ENCODE measurements at regions not wholly inside any gene's neighbourhood (a gene's known extent, or its start where the extent isn't known, plus 50 kb on each side); places are given as distances from the start of the nearest gene placed in this dataset.

- intact Hi-C loops (cut with micrococcal nuclease), result no loop called here
- no peaks in the 10 kb centered on the region for H3K9me3 ChIP-seq (ENCODE audit: control insufficient read depth in 1 of 2, low read length in 2 of 2)
- no peak overlapping the region for H3K27ac ChIP-seq (ENCODE audit: low read depth, low read length)
- no peaks in the 10 kb centered on the region for H3K36me3 ChIP-seq (ENCODE audit: insufficient read depth, low read length)
- Mint-ChIP-seq H3K9me3 (peaks cover 5 to 33% (median 14%) of the 10 kb centered on the region in 8 donors), H3K36me3 (no peaks in the 10 kb centered on the region), H3K4me3 (no peak overlapping the region), H3K4me1 (no peaks in the 10 kb centered on the region), H3K27me3 (no peaks in the 10 kb centered on the region), H3K27ac (no peak overlapping the region)
- ChIA-PET CTCF (ENCODE audit: partially characterized antibody) (no interaction called here), POLR2A (ENCODE audit: partially characterized antibody) (no interaction called here)
- no peaks in the 10 kb centered on the region for H3K27me3 ChIP-seq (ENCODE audit: insufficient read depth, low read length)
- no peak for DNase-seq
- H3K4me1 ChIP-seq (ENCODE audit: insufficient read depth, low read length), result no peaks in the 10 kb centered on the region
- no peak overlapping the region for H3K4me3 ChIP-seq (ENCODE audit: low read length in 2 of 2)
Measured at GRCh38 chr9:82524407-82524806, 535.8 kb downstream of the SPATA31D1 start.

GRCh38 chr9:82526577-82526976 is 536.4 kb downstream of the RASEF start:
- DNase-seq, result no peak
- Mint-ChIP-seq H3K36me3 (no peaks in the 10 kb centered on the region), H3K4me1 (no peaks in the 10 kb centered on the region), H3K27me3 (no peaks in the 10 kb centered on the region), H3K9me3 (peaks cover 5 to 32% (median 13%) of the 10 kb centered on the region in 8 donors), H3K27ac (no peak overlapping the region), H3K4me3 (no peak overlapping the region)
- Histone ChIP-seq H3K4me1 (ENCODE audit: insufficient read depth, low read length) (no peaks in the 10 kb centered on the region), H3K4me3 (ENCODE audit: low read length in 2 of 2) (no peak overlapping the region), H3K27me3 (ENCODE audit: insufficient read depth, low read length) (no peaks in the 10 kb centered on the region), H3K27ac (ENCODE audit: low read depth, low read length) (no peak overlapping the region), H3K9me3 (ENCODE audit: control insufficient read depth in 1 of 2, low read length in 2 of 2) (no peaks in the 10 kb centered on the region), H3K36me3 (ENCODE audit: insufficient read depth, low read length) (no peaks in the 10 kb centered on the region)
- CTCF ChIA-PET (ENCODE audit: partially characterized antibody), result no interaction called here
- POLR2A ChIA-PET (ENCODE audit: partially characterized antibody), result no interaction called here
- intact Hi-C loops (cut with micrococcal nuclease), result no loop called here

GRCh38 chr9:82531795-82532194 is 531.1 kb downstream of the RASEF start:
- no peaks in the 10 kb centered on the region for H3K9me3 ChIP-seq (ENCODE audit: control insufficient read depth in 1 of 2, low read length in 2 of 2)
- H3K4me3 ChIP-seq (ENCODE audit: low read length in 2 of 2), result no peak overlapping the region
- no peaks in the 10 kb centered on the region for H3K27me3 ChIP-seq (ENCODE audit: insufficient read depth, low read length)
- intact Hi-C loops (cut with micrococcal nuclease), result no loop called here
- Mint-ChIP-seq H3K4me3 (no peak overlapping the region), H3K4me1 (no peaks in the 10 kb centered on the region), H3K27me3 (no peaks in the 10 kb centered on the region), H3K27ac (no peak overlapping the region), H3K36me3 (no peaks in the 10 kb centered on the region), H3K9me3 (peaks cover 0 to 20% (median 8%) of the 10 kb centered on the region in 8 donors)
- DNase-seq, result no peak
- no peak overlapping the region for H3K27ac ChIP-seq (ENCODE audit: low read depth, low read length)
- H3K36me3 ChIP-seq (ENCODE audit: insufficient read depth, low read length), result no peaks in the 10 kb centered on the region
- H3K4me1 ChIP-seq (ENCODE audit: insufficient read depth, low read length), result no peaks in the 10 kb centered on the region
- ChIA-PET CTCF (ENCODE audit: partially characterized antibody) (no interaction called here), POLR2A (ENCODE audit: partially characterized antibody) (no interaction called here)

- Histone ChIP-seq H3K4me1 (ENCODE audit: insufficient read depth, low read length) (no peaks in the 10 kb centered on the region), H3K9me3 (ENCODE audit: control insufficient read depth in 1 of 2, low read length in 2 of 2) (no peaks in the 10 kb centered on the region), H3K4me3 (ENCODE audit: low read length in 2 of 2) (no peak overlapping the region), H3K27me3 (ENCODE audit: insufficient read depth, low read length) (no peaks in the 10 kb centered on the region), H3K27ac (ENCODE audit: low read depth, low read length) (no peak overlapping the region), H3K36me3 (ENCODE audit: insufficient read depth, low read length) (no peaks in the 10 kb centered on the region)
- Mint-ChIP-seq H3K36me3 (no peaks in the 10 kb centered on the region), H3K9me3 (peaks cover 0 to 11% (median 5%) of the 10 kb centered on the region in 8 donors), H3K4me1 (no peaks in the 10 kb centered on the region), H3K27me3 (no peaks in the 10 kb centered on the region), H3K4me3 (no peak overlapping the region), H3K27ac (no peak overlapping the region)
- ChIA-PET POLR2A (ENCODE audit: partially characterized antibody) (no interaction called here), CTCF (ENCODE audit: partially characterized antibody) (no interaction called here)
- intact Hi-C loops (cut with micrococcal nuclease), result no loop called here
- no peak for DNase-seq
Measured at GRCh38 chr9:82532504-82533180, 530.3 kb downstream of the RASEF start.

- intact Hi-C loops (cut with micrococcal nuclease), result no loop called here
- no peaks in the 10 kb centered on the region for H3K4me1 ChIP-seq (ENCODE audit: insufficient read depth, low read length)
- peaks cover 0 to 5% (median 2%) of the 10 kb centered on the region in 8 donors for H3K9me3 Mint-ChIP-seq
- no peaks in the 10 kb centered on the region for H3K27me3 Mint-ChIP-seq
- DNase-seq, result no peak
- POLR2A ChIA-PET (ENCODE audit: partially characterized antibody), result no interaction called here
- H3K4me3 ChIP-seq (ENCODE audit: low read length in 2 of 2), result no peak overlapping the region
- H3K4me3 Mint-ChIP-seq, result no peak overlapping the region
- CTCF ChIA-PET (ENCODE audit: partially characterized antibody), result no interaction called here
- H3K36me3 ChIP-seq (ENCODE audit: insufficient read depth, low read length), result no peaks in the 10 kb centered on the region
- no peaks in the 10 kb centered on the region for H3K9me3 ChIP-seq (ENCODE audit: control insufficient read depth in 1 of 2, low read length in 2 of 2)
- no peak overlapping the region for H3K27ac ChIP-seq (ENCODE audit: low read depth, low read length)
- H3K36me3 Mint-ChIP-seq, result no peaks in the 10 kb centered on the region
- no peaks in the 10 kb centered on the region for H3K27me3 ChIP-seq (ENCODE audit: insufficient read depth, low read length)
- no peak overlapping the region for H3K27ac Mint-ChIP-seq
- H3K4me1 Mint-ChIP-seq, result no peaks in the 10 kb centered on the region
Measured at GRCh38 chr9:82535432-82535998, 527.4 kb downstream of the RASEF start.

GRCh38 chr9:82538634-82539033 is 524.3 kb downstream of the RASEF start:
- Histone ChIP-seq H3K4me3 (ENCODE audit: low read length in 2 of 2) (no peak overlapping the region), H3K9me3 (ENCODE audit: control insufficient read depth in 1 of 2, low read length in 2 of 2) (no peaks in the 10 kb centered on the region), H3K27ac (ENCODE audit: low read depth, low read length) (no peak overlapping the region), H3K36me3 (ENCODE audit: insufficient read depth, low read length) (no peaks in the 10 kb centered on the region), H3K4me1 (ENCODE audit: insufficient read depth, low read length) (no peaks in the 10 kb centered on the region), H3K27me3 (ENCODE audit: insufficient read depth, low read length) (no peaks in the 10 kb centered on the region)
- Mint-ChIP-seq H3K27ac (no peak overlapping the region), H3K9me3 (peaks cover 0 to 5% (median 1%) of the 10 kb centered on the region in 8 donors), H3K4me1 (no peaks in the 10 kb centered on the region), H3K36me3 (no peaks in the 10 kb centered on the region), H3K27me3 (no peaks in the 10 kb centered on the region), H3K4me3 (no peak overlapping the region)
- ChIA-PET POLR2A (ENCODE audit: partially characterized antibody) (no interaction called here), CTCF (ENCODE audit: partially characterized antibody) (no interaction called here)
- intact Hi-C loops (cut with micrococcal nuclease), result no loop called here
- DNase-seq, result no peak

GRCh38 chr9:82539146-82539545 is 523.8 kb downstream of the RASEF start:
- no peak overlapping the region for H3K27ac Mint-ChIP-seq
- H3K36me3 Mint-ChIP-seq, result no peaks in the 10 kb centered on the region
- no peak overlapping the region for H3K4me3 Mint-ChIP-seq
- H3K27me3 Mint-ChIP-seq, result no peaks in the 10 kb centered on the region
- peaks cover 0 to 5% (median 0%) of the 10 kb centered on the region in 8 donors for H3K9me3 Mint-ChIP-seq
- intact Hi-C loops (cut with micrococcal nuclease), result no loop called here
- no peaks in the 10 kb centered on the region for H3K4me1 Mint-ChIP-seq
- POLR2A ChIA-PET (ENCODE audit: partially characterized antibody), result no interaction called here
- Histone ChIP-seq H3K9me3 (ENCODE audit: control insufficient read depth in 1 of 2, low read length in 2 of 2) (no peaks in the 10 kb centered on the region), H3K27ac (ENCODE audit: low read depth, low read length) (no peak overlapping the region), H3K4me3 (ENCODE audit: low read length in 2 of 2) (no peak overlapping the region), H3K36me3 (ENCODE audit: insufficient read depth, low read length) (no peaks in the 10 kb centered on the region), H3K4me1 (ENCODE audit: insufficient read depth, low read length) (no peaks in the 10 kb centered on the region), H3K27me3 (ENCODE audit: insufficient read depth, low read length) (no peaks in the 10 kb centered on the region)
- no peak for DNase-seq
- CTCF ChIA-PET (ENCODE audit: partially characterized antibody), result no interaction called here
